Osteoblast (primary cell): ENCODE measurements at regions not wholly inside any gene's neighbourhood (a gene's known extent, or its start where the extent isn't known, plus 50 kb on each side); places are given as distances from the start of the nearest gene placed in this dataset.

ENCODE experiments used
- DNase-seq: peaks from one replicate; pipeline ENCODE4 v3.0.0; 2011; ENCODE audit warnings: low spot score, mixed read lengths; ENCODE audit not compliant: insufficient read length; ENCODE audit errors: missing footprints
- H2AFZ ChIP-seq: 2 replicates; pipeline ENCODE4 v1.6.0; 2011; ENCODE audit warnings: mild to moderate bottlenecking, low read length
- H3K27ac ChIP-seq: 2 replicates; pipeline ENCODE4 v1.5.1; 2011; ENCODE audit warnings: mild to moderate bottlenecking, low read depth, low read length, moderate library complexity
- H3K27me3 ChIP-seq: 2 replicates; pipeline ENCODE4 v1.6.0; 2012; ENCODE audit warnings: mild to moderate bottlenecking, control low read depth, inconsistent platforms, low read length, moderate library complexity; ENCODE audit not compliant: insufficient read depth
- H3K36me3 ChIP-seq: 2 replicates; pipeline ENCODE4 v1.5.1; 2011; ENCODE audit warnings: mild to moderate bottlenecking, low read length, control low read depth, moderate library complexity; ENCODE audit not compliant: insufficient read depth
- H3K4me1 ChIP-seq: 2 replicates; pipeline ENCODE4 v1.5.1; 2011; ENCODE audit warnings: mild to moderate bottlenecking, low read length, control low read depth, moderate library complexity; ENCODE audit not compliant: insufficient read depth
- H3K4me2 ChIP-seq: 2 replicates; pipeline ENCODE4 v1.6.0; 2011; ENCODE audit warnings: mild to moderate bottlenecking, low read length; ENCODE audit not compliant: insufficient read depth
- H3K4me3 ChIP-seq: fragments of 200-600 bp; sonication (generic); 3 replicates; pipeline ENCODE4 v1.5.1; 2012; ENCODE audit warnings: mild to moderate bottlenecking, low read length, inconsistent platforms; ENCODE audit not compliant: insufficient read depth
- H3K79me2 ChIP-seq: 2 replicates; pipeline ENCODE4 v1.6.0; 2012; ENCODE audit warnings: mild to moderate bottlenecking, low read length, control low read depth, inconsistent platforms; ENCODE audit not compliant: insufficient read depth
- H3K9me3 ChIP-seq: 2 replicates; pipeline ENCODE4 v1.5.1; 2011; ENCODE audit warnings: low read depth, low read length, control low read depth
- H4K20me1 ChIP-seq: 2 replicates; pipeline ENCODE4 v1.6.0; 2012; ENCODE audit warnings: mild to moderate bottlenecking, low read length, control low read depth; ENCODE audit not compliant: insufficient read depth
- TF ChIP-seq, protein P1 (sequence below): IDR thresholded peaks from 2 replicates; pipeline ENCODE4 v1.5.1; 2011; ENCODE audit warnings: mild to moderate bottlenecking, low read depth, low read length, moderate library complexity; ENCODE audit errors: extremely low read depth

- no peaks in the 10 kb centered on the region for H3K36me3 ChIP-seq
- no peaks in the 10 kb centered on the region for H3K79me2 ChIP-seq
- DNase-seq: no peak
- H3K4me3 ChIP-seq: no peak overlapping the region
- H3K9me3 ChIP-seq: no peaks in the 10 kb centered on the region
- TF ChIP-seq, protein P1, sequence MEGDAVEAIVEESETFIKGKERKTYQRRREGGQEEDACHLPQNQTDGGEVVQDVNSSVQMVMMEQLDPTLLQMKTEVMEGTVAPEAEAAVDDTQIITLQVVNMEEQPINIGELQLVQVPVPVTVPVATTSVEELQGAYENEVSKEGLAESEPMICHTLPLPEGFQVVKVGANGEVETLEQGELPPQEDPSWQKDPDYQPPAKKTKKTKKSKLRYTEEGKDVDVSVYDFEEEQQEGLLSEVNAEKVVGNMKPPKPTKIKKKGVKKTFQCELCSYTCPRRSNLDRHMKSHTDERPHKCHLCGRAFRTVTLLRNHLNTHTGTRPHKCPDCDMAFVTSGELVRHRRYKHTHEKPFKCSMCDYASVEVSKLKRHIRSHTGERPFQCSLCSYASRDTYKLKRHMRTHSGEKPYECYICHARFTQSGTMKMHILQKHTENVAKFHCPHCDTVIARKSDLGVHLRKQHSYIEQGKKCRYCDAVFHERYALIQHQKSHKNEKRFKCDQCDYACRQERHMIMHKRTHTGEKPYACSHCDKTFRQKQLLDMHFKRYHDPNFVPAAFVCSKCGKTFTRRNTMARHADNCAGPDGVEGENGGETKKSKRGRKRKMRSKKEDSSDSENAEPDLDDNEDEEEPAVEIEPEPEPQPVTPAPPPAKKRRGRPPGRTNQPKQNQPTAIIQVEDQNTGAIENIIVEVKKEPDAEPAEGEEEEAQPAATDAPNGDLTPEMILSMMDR: no peak
- peaks cover 22% of the 10 kb centered on the region for H3K27me3 ChIP-seq
- H3K4me1 ChIP-seq: no peaks in the 10 kb centered on the region
- H3K27ac ChIP-seq: no peak overlapping the region
- no peak overlapping the region for H2AFZ ChIP-seq
- H4K20me1 ChIP-seq: no peaks in the 10 kb centered on the region
- H3K4me2 ChIP-seq: no peak overlapping the region
Observed at GRCh38 chr9:18207735-18208134, 266.2 kb upstream of the ADAMTSL1 start.

DNA sequence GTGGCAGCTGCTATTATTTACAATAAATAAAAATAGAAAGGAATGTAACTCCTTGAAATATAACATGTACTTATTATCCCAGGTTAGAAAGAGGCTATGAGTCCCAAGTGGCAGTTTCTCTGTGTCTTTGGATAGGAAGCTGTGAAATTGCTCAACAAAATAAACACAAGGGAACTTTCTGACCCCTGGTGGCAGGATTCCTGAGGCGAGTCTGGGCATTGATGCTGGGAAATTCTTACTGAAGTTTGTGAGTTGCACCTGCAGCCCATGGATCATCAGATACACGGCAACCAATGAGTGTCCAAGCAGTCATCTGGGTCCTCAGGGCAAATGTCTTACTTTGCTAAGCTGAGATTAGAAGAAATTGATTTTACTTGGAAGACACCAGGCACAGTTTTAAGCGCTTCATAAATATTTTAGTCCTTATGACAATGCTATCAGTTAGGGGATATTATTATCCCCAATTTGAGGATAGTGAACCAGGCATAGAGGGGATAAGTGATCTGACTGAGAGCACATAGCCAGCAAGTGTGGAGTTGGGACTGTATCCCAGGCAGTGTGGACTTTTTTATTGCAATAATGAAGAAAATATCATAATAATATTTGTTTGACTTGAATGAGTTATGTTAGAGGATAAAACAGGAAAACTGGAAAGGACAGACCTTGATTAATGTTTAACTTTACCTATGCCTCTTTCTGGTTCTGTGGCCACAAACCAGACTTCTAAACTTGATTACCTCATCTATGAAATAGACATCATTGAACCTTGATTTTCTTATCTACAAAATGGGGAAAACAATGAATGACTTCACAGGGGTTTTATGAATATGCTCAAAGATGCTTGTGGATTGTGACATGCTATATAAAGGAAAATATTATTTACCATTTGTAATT, 265.5 kb upstream of the ADAMTSL1 start:
- Histone ChIP-seq H3K27ac (no peak overlapping the region), H4K20me1 (no peaks in the 10 kb centered on the region), H3K36me3 (no peaks in the 10 kb centered on the region), H3K4me3 (no peak overlapping the region), H3K9me3 (no peaks in the 10 kb centered on the region), H3K27me3 (peaks cover 19% of the 10 kb centered on the region), H3K4me1 (no peaks in the 10 kb centered on the region), H2AFZ (no peak overlapping the region), H3K79me2 (no peaks in the 10 kb centered on the region), H3K4me2 (no peak overlapping the region)
- TF ChIP-seq, protein P1: peak; percentile 70
- no peak for DNase-seq

DNA sequence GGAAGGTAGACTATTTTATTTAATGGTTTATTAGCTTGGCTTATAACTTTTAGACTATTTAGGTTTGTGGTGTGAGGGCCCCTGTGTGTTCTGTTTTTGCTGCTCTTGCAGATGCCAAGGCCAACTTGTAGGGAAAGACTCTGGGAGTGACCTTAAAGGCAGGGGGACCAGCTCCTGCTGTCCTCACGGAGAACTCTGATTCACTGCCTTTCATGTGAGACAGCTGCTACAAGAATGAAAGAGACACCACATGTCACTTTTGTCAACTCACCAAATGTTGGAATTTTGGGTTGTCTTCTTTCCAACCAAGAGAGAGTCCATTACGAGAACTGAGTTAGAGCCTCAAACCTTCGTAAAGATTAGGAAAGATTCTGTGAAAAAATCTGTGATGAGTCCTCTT, 258.3 kb upstream of the ADAMTSL1 start:
- no peak for DNase-seq
- H2AFZ ChIP-seq: no peak overlapping the region
- no peak overlapping the region for H3K4me3 ChIP-seq
- H3K27me3 ChIP-seq: peaks cover 3% of the 10 kb centered on the region
- no peaks in the 10 kb centered on the region for H4K20me1 ChIP-seq
- TF ChIP-seq, protein P1: no peak
- no peak overlapping the region for H3K4me2 ChIP-seq
- no peaks in the 10 kb centered on the region for H3K9me3 ChIP-seq
- no peaks in the 10 kb centered on the region for H3K4me1 ChIP-seq
- no peak overlapping the region for H3K27ac ChIP-seq
- no peaks in the 10 kb centered on the region for H3K79me2 ChIP-seq
- H3K36me3 ChIP-seq: no peaks in the 10 kb centered on the region

GRCh38 chr9:18216376-18216775, 257.6 kb upstream of the ADAMTSL1 start:
- H3K27ac ChIP-seq: no peak overlapping the region
- no peak overlapping the region for H3K4me3 ChIP-seq
- H3K4me2 ChIP-seq: no peak overlapping the region
- H4K20me1 ChIP-seq: no peaks in the 10 kb centered on the region
- no peak for DNase-seq
- H3K27me3 ChIP-seq: no peaks in the 10 kb centered on the region
- no peak overlapping the region for H2AFZ ChIP-seq
- no peaks in the 10 kb centered on the region for H3K36me3 ChIP-seq
- no peaks in the 10 kb centered on the region for H3K9me3 ChIP-seq
- H3K79me2 ChIP-seq: no peaks in the 10 kb centered on the region
- TF ChIP-seq, protein P1: no peak
- no peaks in the 10 kb centered on the region for H3K4me1 ChIP-seq
